OCI-LY7 (cell line): ENCODE measurements at regions not wholly inside any gene's neighbourhood (a gene's known extent, or its start where the extent isn't known, plus 50 kb on each side); places are given as distances from the start of the nearest gene placed in this dataset.

Source experiments
- BruUV-seq: library from RNA; stranded (reverse); fragments of 400-500 nt; replicated peaks from 2 replicates; lab custom pipeline; 2021; lab: Mats Ljungman, UMichigan
- CTCF ChIA-PET: fragments of 300-600 bp; sonication (Branson Sonifier 250); formaldehyde crosslinking; loops from one replicate; lab custom pipeline; 2022; ENCODE audit warnings: antibody characterized with exemption; ENCODE audit not compliant: unreplicated experiment; lab: Charles Lee
- POLR2A ChIA-PET: fragments of 300-600 bp; sonication (Branson Sonifier 250); formaldehyde crosslinking; loops from one replicate; lab custom pipeline; 2022; ENCODE audit warnings: antibody characterized with exemption; lab: Charles Lee
- DNase-seq: peaks from one replicate; pipeline ENCODE4 v3.0.0-alpha.2; 2015; ENCODE audit warnings: low spot score
- H2AFZ ChIP-seq: fragments of 200-600 bp; sonication (generic), shearing (Covaris generic); 2 replicates; pipeline ENCODE4 v1.6.1; 2014; ENCODE audit warnings: mild to moderate bottlenecking, antibody characterized with exemption, low read length, moderate library complexity
- H3K27ac ChIP-seq: fragments of 200-600 bp; sonication (generic); 2 replicates; pipeline ENCODE4 v1.5.1; 2014; ENCODE audit warnings: mixed run types, low read depth, mild to moderate bottlenecking, moderate library complexity, low read length, inconsistent platforms; ENCODE audit not compliant: poor library complexity, severe bottlenecking
- H3K36me3 ChIP-seq: fragments of 200-600 bp; sonication (generic); 2 replicates; pipeline ENCODE4 v1.6.1; 2014; ENCODE audit warnings: mild to moderate bottlenecking, antibody characterized with exemption, low read length, moderate library complexity, mixed read lengths; ENCODE audit not compliant: insufficient read depth
- H3K4me1 ChIP-seq: fragments of 200-600 bp; sonication (generic); 2 replicates; pipeline ENCODE4 v1.5.1; 2014; ENCODE audit warnings: mild to moderate bottlenecking, low read length; ENCODE audit not compliant: insufficient read depth, poor library complexity, severe bottlenecking
- H3K4me2 ChIP-seq: fragments of 200-600 bp; sonication (generic); 2 replicates; pipeline ENCODE4 v1.6.1; 2014; ENCODE audit warnings: mild to moderate bottlenecking, low read length
- H3K4me3 ChIP-seq: fragments of 200-600 bp; sonication (generic); 2 replicates; pipeline ENCODE4 v1.5.1; 2014; ENCODE audit warnings: mild to moderate bottlenecking, low read depth, low read length; ENCODE audit not compliant: poor library complexity, severe bottlenecking
- H3K79me2 ChIP-seq: fragments of 200-600 bp; sonication (generic); 2 replicates; pipeline ENCODE4 v1.6.1; 2016; ENCODE audit warnings: low read depth, mild to moderate bottlenecking, low read length, moderate library complexity, mixed read lengths; ENCODE audit not compliant: insufficient read depth
- H3K9me2 ChIP-seq: fragments of 200-600 bp; sonication (generic); 2 replicates; pipeline ENCODE4 v1.6.1; 2016; ENCODE audit warnings: mild to moderate bottlenecking, low read length, mixed read lengths; ENCODE audit not compliant: insufficient read depth
- H3K9me3 ChIP-seq: fragments of 200-600 bp; sonication (generic); 2 replicates; pipeline ENCODE4 v1.6.1; 2014; ENCODE audit warnings: mild to moderate bottlenecking, mixed run types, low read length, mixed read lengths
- H4K20me1 ChIP-seq: fragments of 200-600 bp; sonication (generic); 2 replicates; pipeline ENCODE4 v1.6.1; 2014; ENCODE audit warnings: mild to moderate bottlenecking, antibody characterized with exemption, low read length, moderate library complexity, mixed read lengths; ENCODE audit not compliant: insufficient read depth
- EZH2phosphoT487 ChIP-seq: fragments of 200-600 bp; sonication (generic); IDR thresholded peaks from 2 replicates; pipeline ENCODE4 v1.6.1; 2018; ENCODE audit warnings: low read depth, borderline replicate concordance, mild to moderate bottlenecking, mixed run types, antibody characterized with exemption, low read length, moderate library complexity, mixed read lengths
- intact Hi-C: fragments of 100-400 bp; cut with micrococcal nuclease; formaldehyde crosslinking; loops from one replicate; pipeline ENCODE4 v1.10.0; 2022; ENCODE audit not compliant: unreplicated experiment
- TF ChIP-seq, protein P1 (sequence below): fragments of 200-600 bp; sonication (generic); conservative IDR thresholded peaks from 2 replicates; pipeline ENCODE4 v1.5.1; 2014; ENCODE audit warnings: mild to moderate bottlenecking, antibody characterized with exemption, low read length, moderate library complexity, mixed read lengths

DNA sequence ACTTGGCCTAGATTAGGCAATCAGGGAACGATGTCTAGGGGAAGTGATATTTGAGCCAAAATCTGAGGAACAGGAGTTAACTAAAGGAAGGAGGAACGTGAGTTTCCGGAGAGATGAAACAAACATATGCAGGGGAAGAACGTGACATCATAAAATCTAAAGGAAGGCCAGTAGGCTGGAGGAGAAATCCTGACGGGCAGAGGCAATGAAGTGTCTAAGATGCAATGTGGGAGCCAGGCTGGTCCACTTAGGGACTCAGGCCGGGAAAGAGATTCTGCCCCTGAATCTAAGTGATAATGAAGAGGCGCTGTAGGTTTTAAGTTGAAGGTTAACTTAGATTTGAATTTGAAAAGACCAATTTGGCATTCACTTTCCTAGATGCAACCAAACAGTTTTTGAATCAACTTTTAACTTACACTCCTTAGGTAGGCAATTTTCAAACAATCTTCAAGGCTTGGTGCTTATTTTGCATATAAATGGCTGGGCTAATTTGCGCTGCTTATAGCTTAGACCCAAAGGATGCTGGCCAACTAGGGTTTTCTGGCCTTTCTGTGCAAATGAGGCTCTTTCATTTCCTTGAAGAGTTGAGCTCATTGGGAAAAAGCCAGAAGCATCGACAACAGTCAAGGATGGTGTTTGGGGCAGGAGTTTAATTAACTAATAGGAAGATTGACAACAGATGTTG is 221.7 kb downstream of the SOX11 start:
- TF ChIP-seq, protein P1, sequence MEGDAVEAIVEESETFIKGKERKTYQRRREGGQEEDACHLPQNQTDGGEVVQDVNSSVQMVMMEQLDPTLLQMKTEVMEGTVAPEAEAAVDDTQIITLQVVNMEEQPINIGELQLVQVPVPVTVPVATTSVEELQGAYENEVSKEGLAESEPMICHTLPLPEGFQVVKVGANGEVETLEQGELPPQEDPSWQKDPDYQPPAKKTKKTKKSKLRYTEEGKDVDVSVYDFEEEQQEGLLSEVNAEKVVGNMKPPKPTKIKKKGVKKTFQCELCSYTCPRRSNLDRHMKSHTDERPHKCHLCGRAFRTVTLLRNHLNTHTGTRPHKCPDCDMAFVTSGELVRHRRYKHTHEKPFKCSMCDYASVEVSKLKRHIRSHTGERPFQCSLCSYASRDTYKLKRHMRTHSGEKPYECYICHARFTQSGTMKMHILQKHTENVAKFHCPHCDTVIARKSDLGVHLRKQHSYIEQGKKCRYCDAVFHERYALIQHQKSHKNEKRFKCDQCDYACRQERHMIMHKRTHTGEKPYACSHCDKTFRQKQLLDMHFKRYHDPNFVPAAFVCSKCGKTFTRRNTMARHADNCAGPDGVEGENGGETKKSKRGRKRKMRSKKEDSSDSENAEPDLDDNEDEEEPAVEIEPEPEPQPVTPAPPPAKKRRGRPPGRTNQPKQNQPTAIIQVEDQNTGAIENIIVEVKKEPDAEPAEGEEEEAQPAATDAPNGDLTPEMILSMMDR, result no peak
- TF ChIP-seq EZH2phosphoT487, result no peak
- Histone ChIP-seq H3K4me1 (no peaks in the 10 kb centered on the region), H2AFZ (no peak overlapping the region), H3K4me2 (no peak overlapping the region), H3K79me2 (no peaks in the 10 kb centered on the region), H3K4me3 (no peak overlapping the region), H3K27ac (no peak overlapping the region), H3K9me2 (no peaks in the 10 kb centered on the region), H3K36me3 (no peaks in the 10 kb centered on the region), H3K9me3 (peaks cover 7% of the 10 kb centered on the region; the same call in 1 of the 2 replicates), H4K20me1 (no peaks in the 10 kb centered on the region)
- no peak for DNase-seq
- POLR2A ChIA-PET, result interaction anchor here (0.7 to 1.0 kb wide), 2 partner anchors 25 to 900 kb away, joined by 4 read pairs; no protein-coding TSS in a partner anchor
- BruUV-seq, result no TSS peak
- intact Hi-C loops, result loop anchor here (10.0 kb wide), 1 partner anchor 441 kb away; no protein-coding TSS in a partner anchor
- CTCF ChIA-PET, result no interaction called here

DNA sequence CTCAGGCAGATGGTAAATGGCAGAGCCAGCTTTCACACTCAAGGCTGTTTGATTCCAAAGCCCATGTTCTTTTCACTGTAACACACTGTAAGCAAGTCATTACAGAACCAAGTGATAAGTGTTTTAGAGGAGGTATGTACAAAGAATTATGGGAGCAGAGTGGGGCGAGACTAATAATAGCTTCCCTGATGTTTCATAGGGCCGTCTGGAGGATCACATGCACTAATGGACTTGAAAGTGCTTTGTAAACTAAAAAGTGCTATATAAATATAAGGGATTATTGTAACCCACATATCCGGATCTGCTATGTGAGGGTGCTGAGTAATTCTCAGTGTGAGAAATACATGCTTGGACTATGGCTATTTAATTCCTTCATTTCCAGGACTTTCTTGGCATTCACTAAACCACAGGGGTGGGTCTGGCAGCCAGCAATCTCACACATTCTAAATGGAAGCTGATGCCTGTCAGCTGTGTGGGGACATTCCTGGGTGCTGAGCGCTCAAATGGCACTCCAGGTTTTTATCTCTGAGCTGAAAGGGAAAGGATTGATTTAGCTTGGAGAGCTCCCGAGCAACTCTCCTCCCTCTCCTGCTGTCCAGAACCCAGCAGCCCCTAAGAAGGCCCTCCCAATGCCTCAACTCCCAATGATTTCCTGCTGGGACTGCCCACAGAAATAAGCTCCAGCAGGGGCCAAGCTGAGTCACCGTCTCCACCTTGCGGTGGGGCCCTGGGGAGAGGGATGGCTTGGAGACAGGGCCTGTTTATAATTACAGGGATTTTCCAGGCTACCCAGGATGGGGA is 222.8 kb downstream of the SOX11 start:
- H3K9me3 ChIP-seq, result peaks cover 7% of the 10 kb centered on the region; the same call in 1 of the 2 replicates
- H4K20me1 ChIP-seq, result no peaks in the 10 kb centered on the region
- H3K4me1 ChIP-seq, result no peaks in the 10 kb centered on the region
- H3K9me2 ChIP-seq, result no peaks in the 10 kb centered on the region
- no peak for DNase-seq
- no TSS peak for BruUV-seq
- no peak overlapping the region for H3K4me3 ChIP-seq
- H3K79me2 ChIP-seq, result no peaks in the 10 kb centered on the region
- no peak overlapping the region for H3K27ac ChIP-seq
- intact Hi-C loops, result loop anchor here (5.0 to 10.0 kb wide), 2 partner anchors 440 to 612 kb away; no protein-coding TSS in a partner anchor
- no peak overlapping the region for H3K4me2 ChIP-seq
- ChIA-PET POLR2A (interaction anchor here (0.7 to 1.0 kb wide), 2 partner anchors 26 to 890 kb away, joined by 3 to 4 read pairs; no protein-coding TSS in a partner anchor), CTCF (no interaction called here)
- TF ChIP-seq EZH2phosphoT487, result no peak
- TF ChIP-seq, protein P1, result no peak
- no peak overlapping the region for H2AFZ ChIP-seq
- no peaks in the 10 kb centered on the region for H3K36me3 ChIP-seq
